ENCODE measurements at regions not wholly inside any gene's neighbourhood (a gene's known extent, or its start where the extent isn't known, plus 50 kb on each side); places are given as distances from the start of the nearest gene placed in this dataset.

- Histone ChIP-seq H3K27ac (ENCODE audit: control insufficient read depth, insufficient read depth) (no peak overlapping the region), H4K20me1 (ENCODE audit: control insufficient read depth, insufficient read depth) (no peaks in the 10 kb centered on the region), H3K4me1 (ENCODE audit: control insufficient read depth, insufficient read depth, low read length) (no peaks in the 10 kb centered on the region), H3K9me3 (replicated peaks; ENCODE audit: control insufficient read depth, insufficient read depth, low read length) (no peaks in the 10 kb centered on the region; the same call in 2 of the 3 replicates), H2AFZ (ENCODE audit: control insufficient read depth, low read depth, low read length) (no peak overlapping the region), H3K36me3 (ENCODE audit: control insufficient read depth in 2 of 2, insufficient read depth in 2 of 2, low read length in 1 of 2) (no peaks in the 10 kb centered on the region), H3K79me2 (ENCODE audit: control insufficient read depth, insufficient read depth, low read length) (no peaks in the 10 kb centered on the region), H3K9ac (ENCODE audit: control insufficient read depth, insufficient read depth, low read length) (no peak overlapping the region), H3K27me3 (replicated peaks in 1 of 2; ENCODE audit: control insufficient read depth in 2 of 2, insufficient read depth in 2 of 2, low read length in 1 of 2) (no peaks in the 10 kb centered on the region), H3K4me3 (no peak overlapping the region), H3K4me2 (ENCODE audit: control insufficient read depth, insufficient read depth) (no peak overlapping the region)
- RAD21 ChIA-PET (ENCODE audit: unreplicated experiment) = no interaction called here
- WGBS (ENCODE audit: insufficient coverage, insufficient replicate concordance, low lambda C conversion rate, missing lambda C conversion rate) = 14% methylated on average over 3 of the region's 3 CpGs
- POLR2A ChIA-PET = interaction anchor here (1.3 kb wide), 1 partner anchor 36 kb away, joined by 3 read pairs; no protein-coding TSS in a partner anchor
- ATAC-seq (no peak), DNase-seq (ENCODE audit: low read depth, low spot score) (no peak), FAIRE-seq (no peak)
- SMC1A ChIA-PET (ENCODE audit: uncharacterized antibody, unreplicated experiment) = interaction anchor here (0.9 kb wide), 1 partner anchor 26 kb away, joined by 3 read pairs; no protein-coding TSS in a partner anchor
- CTCF ChIA-PET = interaction anchor here (1.2 kb wide), 2 partner anchors 10 to 17 kb away, joined by 3 to 4 read pairs; no protein-coding TSS in a partner anchor
- no peak for TF ChIP-seq KLF5 (IDR thresholded peaks at IDR 0.05; ENCODE audit: partially characterized antibody)
- TF ChIP-seq YBX1 (IDR thresholded peaks at IDR 0.05) = no peak
- no peak for TF ChIP-seq IRF3 (IDR thresholded peaks at IDR 0.05)
- TF ChIP-seq JUNB (IDR thresholded peaks at IDR 0.05) = no peak
- no peak for TF ChIP-seq BHLHE40 (IDR thresholded peaks at IDR 0.05; ENCODE audit: borderline replicate concordance in 1 of 2, low read depth in 2 of 2, low read length in 1 of 2)
- TF ChIP-seq REST (IDR thresholded peaks at IDR 0.05; ENCODE audit: low read depth, low read length) = no peak
- TF ChIP-seq RCOR1 (conservative IDR thresholded peaks at IDR 0.05; ENCODE audit: low read depth, low read length) = no peak
- TF ChIP-seq ETV6 (conservative IDR thresholded peaks at IDR 0.05 in 1 of 2, IDR thresholded peaks at IDR 0.05 in 1 of 2; ENCODE audit: borderline replicate concordance in 1 of 2, low read depth in 1 of 2) = no peak
- no peak for TF ChIP-seq ZBTB40 (IDR thresholded peaks at IDR 0.05; ENCODE audit: borderline replicate concordance)
- TF ChIP-seq EED (IDR thresholded peaks at IDR 0.05; ENCODE audit: low read depth) = no peak
- TF ChIP-seq SKIL (IDR thresholded peaks at IDR 0.05; ENCODE audit: low read depth, poor library complexity, severe bottlenecking) = no peak
- intact Hi-C loops (cut with micrococcal nuclease; ENCODE audit: unreplicated experiment) = no loop called here
- no TSS peak for BruUV-seq (replicated peaks)
- in situ Hi-C loops (cut with MboI) = no loop called here
These were observed 459.1 kb upstream of the ATXN8OS start for GRCh38 chr13:69648340-69649062.
